ENCODE measurements at regions not wholly inside any gene's neighbourhood (a gene's known extent, or its start where the extent isn't known, plus 50 kb on each side); places are given as distances from the start of the nearest gene placed in this dataset.
"Not testable (repeated sequence)": the region's sequence is repeated elsewhere in the genome, so short reads cannot be mapped to it uniquely, and the experiment has no call there.

GRCh38 chr10:21039721-21040120, 142.6 kb upstream of the NEBL start:
- Histone ChIP-seq H3K36me3 (no peaks in the 10 kb centered on the region), H3K27ac (no peak overlapping the region), H3K9me3 (no peaks in the 10 kb centered on the region), H3K27me3 (ENCODE audit: low read depth) (no peaks in the 10 kb centered on the region), H3K4me1 (peaks cover 11% of the 10 kb centered on the region), H3K4me3 (no peak overlapping the region)
- ATAC-seq (no peak), DNase-seq (no peak)
- intact Hi-C loops (cut with DNase I), result no loop called here
- no peak for TF ChIP-seq CTCF (IDR thresholded peaks at IDR 0.05)

GRCh38 chr10:21036757-21037156, 139.6 kb upstream of the NEBL start:
- ATAC-seq (no peak), DNase-seq (no peak)
- Histone ChIP-seq H3K4me3 (no peak overlapping the region), H3K9me3 (no peaks in the 10 kb centered on the region), H3K4me1 (no peaks in the 10 kb centered on the region), H3K27me3 (ENCODE audit: low read depth) (no peaks in the 10 kb centered on the region), H3K36me3 (no peaks in the 10 kb centered on the region), H3K27ac (no peak overlapping the region)
- intact Hi-C loops (cut with DNase I), result no loop called here
- no peak for TF ChIP-seq CTCF (IDR thresholded peaks at IDR 0.05)

- intact Hi-C loops (cut with DNase I); H3K9me3 ChIP-seq; H3K36me3 ChIP-seq; H3K4me1 ChIP-seq; H3K4me3 ChIP-seq; H3K27me3 ChIP-seq (ENCODE audit: low read depth); ATAC-seq; H3K27ac ChIP-seq; DNase-seq: not testable (repeated sequence)
Measured at GRCh38 chr10:21034770-21035169, 137.7 kb upstream of the NEBL start.

GRCh38 chr10:21034241-21034640, 137.1 kb upstream of the NEBL start:
- TF ChIP-seq CTCF (IDR thresholded peaks at IDR 0.05), result no peak
- DNase-seq, result no peak
- intact Hi-C loops (cut with DNase I), result no loop called here
- no peaks in the 10 kb centered on the region for H3K9me3 ChIP-seq
- ATAC-seq, result peak in 1 of 2 donors; percentile 30
- H3K36me3 ChIP-seq, result no peaks in the 10 kb centered on the region
- no peaks in the 10 kb centered on the region for H3K4me1 ChIP-seq
- H3K4me3 ChIP-seq, result no peak overlapping the region
- H3K27me3 ChIP-seq (ENCODE audit: low read depth), result no peaks in the 10 kb centered on the region
- H3K27ac ChIP-seq, result no peak overlapping the region

- DNase-seq (no peak), ATAC-seq (no peak)
- H3K4me3 ChIP-seq, result no peak overlapping the region
- no peak for TF ChIP-seq CTCF (IDR thresholded peaks at IDR 0.05)
- H3K36me3 ChIP-seq, result no peaks in the 10 kb centered on the region
- no peak overlapping the region for H3K27ac ChIP-seq
- no peaks in the 10 kb centered on the region for H3K4me1 ChIP-seq
- H3K27me3 ChIP-seq (ENCODE audit: low read depth), result no peaks in the 10 kb centered on the region
- intact Hi-C loops (cut with DNase I), result no loop called here
- no peaks in the 10 kb centered on the region for H3K9me3 ChIP-seq
Measured at GRCh38 chr10:21032587-21033319, 135.6 kb upstream of the NEBL start.

GRCh38 chr10:21031232-21031795, 134.2 kb upstream of the NEBL start:
- DNase-seq (no peak), ATAC-seq (no peak)
- no peaks in the 10 kb centered on the region for H3K4me1 ChIP-seq
- no peak overlapping the region for H3K27ac ChIP-seq
- no peaks in the 10 kb centered on the region for H3K9me3 ChIP-seq
- no peaks in the 10 kb centered on the region for H3K36me3 ChIP-seq
- H3K4me3 ChIP-seq, result no peak overlapping the region
- intact Hi-C loops (cut with DNase I), result no loop called here
- no peak for TF ChIP-seq CTCF (IDR thresholded peaks at IDR 0.05)
- no peaks in the 10 kb centered on the region for H3K27me3 ChIP-seq (ENCODE audit: low read depth)

Measured in lower lobe of right lung (tissue), 2 donors.